Activated T-helper 1 cell treated with anti-CD3 and anti-CD28 coated beads, Interleukin-12 subunit alpha, Interleukin-12 subunit beta, Interleukin-2, Interleukin-4 antibody, amounts not matched to agents 30 ng/mL and 10 ng/mL and 1 ng/mL, durations not matched to agents 14 hours and 24 hours and 36 hours (primary cell): ENCODE measurements at regions not wholly inside any gene's neighbourhood (a gene's known extent, or its start where the extent isn't known, plus 50 kb on each side); places are given as distances from the start of the nearest gene placed in this dataset.
"Not testable (repeated sequence)": the region's sequence is repeated elsewhere in the genome, so short reads cannot be mapped to it uniquely, and the experiment has no call there.

Experiments used
- DNase-seq: peaks from one replicate; pipeline ENCODE4 v3.0.0; 2021; ENCODE audit warnings: low spot score
- H3K27ac Mint-ChIP-seq: one replicate; pipeline ENCODE4 v1.8.0; 2021; ENCODE audit warnings: mild to moderate bottlenecking, mixed read lengths
- H3K27me3 Mint-ChIP-seq: one replicate; pipeline ENCODE4 v1.8.0; 2022; ENCODE audit warnings: mild to moderate bottlenecking, moderate library complexity, mixed read lengths; ENCODE audit not compliant: insufficient read depth
- H3K36me3 Mint-ChIP-seq: one replicate; pipeline ENCODE4 v1.8.0; 2021; ENCODE audit warnings: low read depth, mixed read lengths
- H3K4me1 Mint-ChIP-seq: one replicate; pipeline ENCODE4 v1.8.0; 2021; ENCODE audit warnings: low read depth, mixed read lengths
- H3K4me3 Mint-ChIP-seq: one replicate; pipeline ENCODE4 v1.8.0; 2021; ENCODE audit warnings: mild to moderate bottlenecking, moderate library complexity, mixed read lengths
- H3K9me3 Mint-ChIP-seq: one replicate; pipeline ENCODE4 v1.8.0; 2021; ENCODE audit warnings: mixed read lengths
- intact Hi-C: fragments of 100-400 bp; cut with micrococcal nuclease; formaldehyde crosslinking; loops from one replicate; pipeline ENCODE4 v1.15.1; 2024

DNA sequence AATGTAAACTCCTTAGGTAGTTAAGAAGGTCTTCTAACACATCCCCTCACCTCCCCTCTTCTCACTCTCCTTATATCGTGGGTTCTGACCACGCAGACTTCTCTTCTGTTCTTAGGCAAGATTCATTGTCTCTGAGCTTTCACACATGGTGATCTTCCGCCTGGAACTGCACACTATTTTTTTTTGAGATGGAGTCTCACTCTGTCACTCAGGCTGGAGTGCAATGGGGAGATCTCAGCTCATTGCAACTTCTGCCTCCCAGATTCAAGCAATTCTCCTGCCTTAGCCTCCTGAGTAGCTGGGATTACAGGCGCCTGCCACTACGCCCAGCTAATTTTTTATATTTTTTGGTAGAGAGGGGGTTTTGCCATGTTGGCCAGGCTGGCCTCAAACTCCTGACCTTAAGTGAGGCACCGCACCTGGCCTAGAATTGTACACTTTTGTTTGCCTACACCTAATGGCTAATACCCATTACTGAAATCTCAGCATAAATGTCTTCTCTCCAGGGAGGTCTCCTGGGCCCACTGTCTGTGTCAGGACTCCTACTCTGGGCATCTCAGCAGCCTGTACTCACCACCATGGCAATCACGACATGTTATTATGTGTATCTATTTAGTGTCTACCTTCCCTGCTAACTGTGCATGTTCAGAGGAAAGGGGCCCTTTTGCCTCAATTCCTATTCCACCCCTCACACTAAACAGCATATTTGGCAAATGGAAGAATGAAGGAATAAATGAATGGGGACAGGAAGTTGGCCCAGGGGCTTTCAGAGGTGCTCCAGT, 646.3 kb upstream of the DPP6 start:
- intact Hi-C loops = no loop called here
- Mint-ChIP-seq H3K27me3 (no peaks in the 10 kb centered on the region), H3K9me3 (peaks cover 24% of the 10 kb centered on the region), H3K4me3 (no peak overlapping the region), H3K4me1 (no peaks in the 10 kb centered on the region), H3K27ac (no peak overlapping the region), H3K36me3 (no peaks in the 10 kb centered on the region)
- no peak for DNase-seq

DNA sequence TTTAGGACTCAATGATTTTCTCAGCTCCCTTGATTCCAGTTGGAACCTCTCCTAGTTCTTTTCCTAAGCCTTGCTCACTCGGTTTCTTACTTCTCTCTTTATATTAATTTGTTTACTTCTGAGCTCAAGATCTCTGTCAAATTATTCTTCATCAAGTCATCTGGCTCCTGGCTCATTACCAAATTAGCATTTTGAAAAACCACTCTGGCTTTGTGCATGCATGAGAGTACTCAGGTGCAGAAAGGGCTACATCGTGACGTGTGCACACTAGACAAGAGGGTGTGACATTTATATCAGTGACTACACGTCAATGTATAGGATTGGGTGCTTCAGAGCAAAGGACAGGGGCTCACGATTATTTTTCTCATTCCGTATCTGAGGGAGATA, 645.7 kb upstream of the DPP6 start:
- Mint-ChIP-seq H3K9me3 (peaks cover 29% of the 10 kb centered on the region), H3K27ac (no peak overlapping the region), H3K4me3 (no peak overlapping the region), H3K36me3 (no peaks in the 10 kb centered on the region), H3K27me3 (no peaks in the 10 kb centered on the region), H3K4me1 (no peaks in the 10 kb centered on the region)
- no peak for DNase-seq
- intact Hi-C loops = no loop called here

DNA sequence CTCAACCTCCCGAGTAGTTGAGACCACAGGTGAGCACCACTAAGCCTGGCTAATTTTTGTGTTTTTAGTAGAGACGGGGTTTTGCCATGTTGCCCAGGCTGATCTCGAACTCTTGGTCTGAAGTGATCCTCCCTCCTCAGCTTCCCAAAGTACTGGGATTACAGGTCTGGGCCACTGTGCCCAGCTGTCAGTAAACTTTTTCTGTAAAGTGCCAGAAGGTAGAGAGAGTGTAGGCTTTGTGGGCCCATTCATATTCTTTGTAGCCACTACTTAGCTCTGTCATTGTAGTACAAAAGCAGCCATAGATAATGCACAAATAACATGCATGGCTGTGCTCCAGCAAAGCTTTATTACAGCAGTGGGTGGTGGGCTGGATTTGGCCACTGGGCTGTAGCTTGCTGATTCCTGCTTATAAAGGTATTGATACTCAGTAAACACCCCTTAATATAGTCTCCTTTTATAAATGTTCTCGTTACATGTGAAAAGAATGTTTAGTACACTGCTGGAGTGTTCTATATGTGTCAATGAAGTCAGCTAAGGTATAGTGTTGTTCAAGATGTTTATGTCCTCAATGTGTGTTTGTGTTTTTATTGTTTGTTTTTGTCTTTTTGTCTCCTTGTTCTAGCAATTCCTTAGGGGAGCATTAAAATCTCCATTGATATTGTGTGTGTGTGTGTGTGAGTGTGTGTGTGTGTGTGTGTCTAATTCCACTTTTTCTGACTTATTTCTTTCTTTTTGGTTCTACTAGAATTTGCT, 644.7 kb upstream of the DPP6 start:
- Mint-ChIP-seq H3K36me3 (no peaks in the 10 kb centered on the region), H3K27ac (no peak overlapping the region), H3K4me3 (no peak overlapping the region), H3K4me1 (no peaks in the 10 kb centered on the region), H3K27me3 (no peaks in the 10 kb centered on the region), H3K9me3 (peaks cover 30% of the 10 kb centered on the region)
- intact Hi-C loops = no loop called here
- DNase-seq = no peak

DNA sequence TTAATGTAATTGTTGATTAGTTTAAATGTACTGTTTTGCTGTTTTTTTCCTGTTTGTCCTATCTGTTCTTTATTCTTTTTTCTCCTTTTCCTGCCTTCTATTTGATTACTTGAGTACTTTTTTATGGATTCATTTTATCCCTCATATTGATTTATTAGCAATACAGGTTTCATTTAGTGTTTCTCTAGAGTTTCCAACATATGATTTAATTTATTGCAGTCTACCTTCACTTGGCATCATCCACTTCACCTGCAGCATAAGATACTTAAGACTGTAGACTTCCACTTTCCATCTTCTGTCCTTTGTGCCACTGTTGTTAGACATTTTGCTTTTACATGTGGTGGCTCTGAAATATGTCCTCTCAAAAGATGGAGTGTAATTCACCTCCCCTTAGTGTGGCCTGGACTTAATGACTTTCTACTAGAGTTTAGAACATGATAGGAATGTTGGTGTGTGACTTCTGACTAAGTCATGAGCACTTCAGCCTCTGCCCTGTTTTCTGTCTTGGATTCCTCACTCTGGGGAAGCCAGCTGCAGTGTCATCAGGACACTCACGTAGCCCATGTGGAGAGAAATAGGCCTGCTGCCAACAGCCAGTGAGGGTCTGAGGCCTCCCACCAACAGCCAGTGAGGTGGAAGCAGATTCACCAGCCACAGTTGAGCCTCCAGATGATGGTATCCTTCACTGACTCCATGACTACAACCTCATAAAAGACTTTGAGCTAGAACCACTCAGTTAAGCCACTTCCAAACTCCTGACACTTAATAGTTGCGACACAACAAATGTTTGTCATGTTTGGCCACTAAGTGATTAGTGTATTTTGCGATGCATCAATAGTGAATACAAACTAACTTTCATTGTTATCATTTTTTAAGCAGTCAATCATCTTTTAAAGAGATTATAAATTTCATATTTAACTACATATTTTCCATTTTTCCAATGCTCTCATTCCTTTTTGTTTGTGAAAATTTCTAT, 643.5 kb upstream of the DPP6 start:
- H3K4me3 Mint-ChIP-seq = no peak overlapping the region
- intact Hi-C loops = no loop called here
- peaks cover 41% of the 10 kb centered on the region for H3K9me3 Mint-ChIP-seq
- H3K4me1 Mint-ChIP-seq = no peaks in the 10 kb centered on the region
- no peak overlapping the region for H3K27ac Mint-ChIP-seq
- no peaks in the 10 kb centered on the region for H3K27me3 Mint-ChIP-seq
- no peak for DNase-seq
- no peaks in the 10 kb centered on the region for H3K36me3 Mint-ChIP-seq

DNA sequence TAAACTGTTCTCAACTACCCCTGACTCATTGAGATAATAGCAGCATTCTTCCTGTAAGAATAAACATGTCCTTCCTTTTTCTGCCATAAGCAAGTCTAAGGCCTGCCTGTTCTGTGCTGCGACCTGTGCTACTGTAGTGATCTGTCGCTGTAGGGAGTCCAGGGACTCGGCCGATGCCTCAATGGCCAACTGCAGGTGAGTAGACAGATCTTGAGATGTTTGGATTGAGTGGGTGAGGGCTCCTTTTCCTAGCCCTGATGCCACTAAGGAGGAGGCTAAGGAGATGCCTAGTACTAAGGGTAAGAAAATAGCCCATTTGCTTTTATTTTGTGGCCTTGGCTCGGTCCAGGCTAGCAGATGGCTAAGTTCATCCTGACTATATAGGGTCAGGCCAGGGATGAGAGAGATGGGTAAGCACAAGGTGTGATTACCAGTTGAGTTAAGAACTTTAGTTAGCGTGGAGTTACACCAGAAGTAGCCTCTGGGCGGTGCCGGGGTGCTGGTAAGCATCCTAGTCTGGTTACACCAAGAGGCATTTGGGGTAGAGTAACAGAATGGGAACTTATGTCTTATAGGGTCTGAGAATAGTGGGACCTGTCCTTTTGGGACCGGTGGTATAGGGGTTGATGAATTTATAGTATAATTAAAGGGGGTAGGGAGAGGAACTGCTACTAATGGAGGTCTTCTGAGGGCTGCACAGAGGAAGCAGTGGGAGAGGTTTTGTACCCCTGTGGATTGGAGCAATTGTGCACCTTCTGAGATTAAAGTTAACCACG, 642.4 kb upstream of the DPP6 start:
- H3K4me3 Mint-ChIP-seq, H3K27me3 Mint-ChIP-seq, intact Hi-C loops, H3K27ac Mint-ChIP-seq, DNase-seq, H3K36me3 Mint-ChIP-seq, H3K4me1 Mint-ChIP-seq: not testable (repeated sequence)
- H3K9me3 Mint-ChIP-seq = peaks cover 44% of the 10 kb centered on the region

DNA sequence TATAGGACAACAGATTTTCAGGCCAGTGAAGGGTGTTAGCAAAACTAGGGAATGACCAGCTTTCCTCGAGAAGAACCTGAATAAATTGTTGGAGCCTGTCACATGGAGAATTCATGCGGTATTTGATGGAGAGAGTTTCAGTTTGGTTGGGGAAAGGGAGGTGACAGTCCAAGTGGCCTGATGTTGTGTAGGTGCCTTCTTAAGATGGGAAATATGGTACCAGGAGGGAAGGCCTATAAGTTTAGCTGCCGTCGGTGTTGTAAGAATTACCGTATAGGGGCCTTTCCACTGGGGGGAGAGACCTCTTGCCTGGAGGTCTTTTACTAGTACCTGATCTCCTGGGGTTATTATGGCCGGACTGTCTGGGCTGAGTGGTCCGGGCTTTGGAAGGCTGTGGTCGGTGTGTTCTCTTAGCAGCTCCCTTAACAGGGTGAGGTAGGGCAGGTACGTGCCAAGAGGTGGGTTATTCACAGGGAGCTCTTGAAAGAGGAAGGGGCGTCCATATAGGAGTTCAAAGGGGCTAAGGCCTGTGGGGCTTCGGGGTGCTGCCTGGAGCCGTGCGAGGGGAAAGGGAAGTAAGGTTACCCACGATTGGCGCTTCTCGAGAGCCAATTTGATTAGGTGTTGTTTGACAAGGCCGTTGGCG, 641.1 kb upstream of the DPP6 start:
- H3K9me3 Mint-ChIP-seq = peaks cover 51% of the 10 kb centered on the region
- not testable (repeated sequence) for DNase-seq

GRCh38 chr7:153412114-153412823, 639.9 kb upstream of the DPP6 start:
- H3K27me3 Mint-ChIP-seq, H3K36me3 Mint-ChIP-seq, H3K4me3 Mint-ChIP-seq, H3K27ac Mint-ChIP-seq, H3K4me1 Mint-ChIP-seq, DNase-seq, intact Hi-C loops: not testable (repeated sequence)
- H3K9me3 Mint-ChIP-seq = peaks cover 47% of the 10 kb centered on the region

More for the DNA sequence above, 641.1 kb upstream of the DPP6 start:
- H3K4me1 Mint-ChIP-seq, H3K27me3 Mint-ChIP-seq, H3K36me3 Mint-ChIP-seq, H3K4me3 Mint-ChIP-seq, intact Hi-C loops, H3K27ac Mint-ChIP-seq: not testable (repeated sequence)

GRCh38 chr7:153412824-153413198, 639.4 kb upstream of the DPP6 start:
- intact Hi-C loops, H3K4me1 Mint-ChIP-seq, DNase-seq, H3K27me3 Mint-ChIP-seq, H3K4me3 Mint-ChIP-seq, H3K36me3 Mint-ChIP-seq, H3K27ac Mint-ChIP-seq: not testable (repeated sequence)
- peaks cover 47% of the 10 kb centered on the region for H3K9me3 Mint-ChIP-seq

DNA sequence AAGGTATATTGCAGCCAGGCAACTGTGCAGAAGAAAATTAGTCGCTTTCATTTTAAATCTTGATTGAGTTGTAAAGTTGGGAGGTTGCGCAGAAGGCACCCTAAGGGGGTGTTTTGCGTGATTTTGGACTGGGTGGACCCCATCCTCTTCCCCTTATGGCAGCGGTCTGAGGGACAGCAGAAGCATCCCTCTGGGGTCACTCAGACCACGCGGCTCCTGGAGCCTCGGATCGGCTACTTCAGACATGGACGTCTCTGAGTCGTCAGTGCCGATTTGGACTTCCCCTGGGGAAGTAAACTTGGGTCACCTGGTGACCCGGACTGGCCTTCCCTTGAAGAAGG, 639.0 kb upstream of the DPP6 start:
- Mint-ChIP-seq H3K27me3 (no peaks in the 10 kb centered on the region), H3K9me3 (peaks cover 47% of the 10 kb centered on the region), H3K4me3 (no peak overlapping the region), H3K27ac (no peak overlapping the region), H3K4me1 (no peaks in the 10 kb centered on the region), H3K36me3 (no peaks in the 10 kb centered on the region)
- intact Hi-C loops = no loop called here
- DNase-seq = no peak

GRCh38 chr7:153413540-153414287, 638.5 kb upstream of the DPP6 start:
- peaks cover 47% of the 10 kb centered on the region for H3K9me3 Mint-ChIP-seq
- no peaks in the 10 kb centered on the region for H3K27me3 Mint-ChIP-seq
- H3K4me1 Mint-ChIP-seq = no peaks in the 10 kb centered on the region
- DNase-seq = no peak
- no peak overlapping the region for H3K27ac Mint-ChIP-seq
- intact Hi-C loops = no loop called here
- H3K36me3 Mint-ChIP-seq = no peaks in the 10 kb centered on the region
- H3K4me3 Mint-ChIP-seq = no peak overlapping the region

DNA sequence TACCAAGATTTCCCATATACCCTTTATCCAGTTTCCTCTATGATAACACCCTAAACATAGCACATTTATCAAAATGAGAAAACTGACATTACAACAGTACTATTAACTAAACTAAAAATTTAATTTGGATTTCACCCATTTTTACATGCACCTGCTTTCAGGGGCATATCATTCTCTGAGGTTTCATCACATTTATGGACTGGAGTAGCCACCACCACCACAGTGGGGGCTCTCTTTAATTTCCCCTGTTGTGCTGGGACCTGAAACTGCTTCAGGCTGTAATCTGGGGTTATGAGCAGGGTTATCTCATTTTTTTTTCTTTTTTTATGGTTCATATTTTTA, 637.9 kb upstream of the DPP6 start:
- Mint-ChIP-seq H3K27me3 (no peaks in the 10 kb centered on the region), H3K27ac (no peak overlapping the region), H3K9me3 (peaks cover 47% of the 10 kb centered on the region), H3K4me1 (no peaks in the 10 kb centered on the region), H3K4me3 (no peak overlapping the region), H3K36me3 (no peaks in the 10 kb centered on the region)
- intact Hi-C loops = no loop called here
- DNase-seq = no peak
